ENCODE measurements at regions not wholly inside any gene's neighbourhood (a gene's known extent, or its start where the extent isn't known, plus 50 kb on each side); places are given as distances from the start of the nearest gene placed in this dataset.

DNA sequence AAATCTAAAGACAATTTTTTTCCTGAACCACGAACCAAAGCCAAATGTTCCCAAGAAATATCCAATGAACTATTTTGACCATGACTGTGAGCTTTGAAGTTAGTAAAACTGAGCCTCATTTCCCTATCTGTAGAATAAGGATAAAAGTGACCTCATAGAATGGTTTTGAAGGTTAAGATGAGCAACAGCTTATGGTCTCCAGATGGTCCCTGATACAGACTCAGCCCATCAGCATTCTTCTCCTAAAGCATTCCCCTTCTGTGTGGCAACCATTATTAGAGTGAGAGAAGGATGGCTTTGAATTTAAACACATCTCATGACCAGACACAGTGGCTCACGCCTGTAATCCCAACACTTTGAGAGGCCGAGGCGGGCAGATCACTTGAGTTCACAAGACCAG, 70.1 kb downstream of the COPRS start:
- Mint-ChIP-seq H3K9me3 (ENCODE audit: unreplicated experiment) (no peaks in the 10 kb centered on the region), H3K36me3 (ENCODE audit: low read depth, unreplicated experiment) (no peaks in the 10 kb centered on the region), H3K4me3 (ENCODE audit: unreplicated experiment) (no peak overlapping the region), H3K27ac (ENCODE audit: unreplicated experiment) (no peak overlapping the region), H3K27me3 (ENCODE audit: unreplicated experiment) (peaks cover 8% of the 10 kb centered on the region), H3K4me1 (ENCODE audit: unreplicated experiment) (peaks cover 12% of the 10 kb centered on the region)
- TF ChIP-seq, protein P1, sequence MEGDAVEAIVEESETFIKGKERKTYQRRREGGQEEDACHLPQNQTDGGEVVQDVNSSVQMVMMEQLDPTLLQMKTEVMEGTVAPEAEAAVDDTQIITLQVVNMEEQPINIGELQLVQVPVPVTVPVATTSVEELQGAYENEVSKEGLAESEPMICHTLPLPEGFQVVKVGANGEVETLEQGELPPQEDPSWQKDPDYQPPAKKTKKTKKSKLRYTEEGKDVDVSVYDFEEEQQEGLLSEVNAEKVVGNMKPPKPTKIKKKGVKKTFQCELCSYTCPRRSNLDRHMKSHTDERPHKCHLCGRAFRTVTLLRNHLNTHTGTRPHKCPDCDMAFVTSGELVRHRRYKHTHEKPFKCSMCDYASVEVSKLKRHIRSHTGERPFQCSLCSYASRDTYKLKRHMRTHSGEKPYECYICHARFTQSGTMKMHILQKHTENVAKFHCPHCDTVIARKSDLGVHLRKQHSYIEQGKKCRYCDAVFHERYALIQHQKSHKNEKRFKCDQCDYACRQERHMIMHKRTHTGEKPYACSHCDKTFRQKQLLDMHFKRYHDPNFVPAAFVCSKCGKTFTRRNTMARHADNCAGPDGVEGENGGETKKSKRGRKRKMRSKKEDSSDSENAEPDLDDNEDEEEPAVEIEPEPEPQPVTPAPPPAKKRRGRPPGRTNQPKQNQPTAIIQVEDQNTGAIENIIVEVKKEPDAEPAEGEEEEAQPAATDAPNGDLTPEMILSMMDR (IDR thresholded peaks at IDR 0.05; ENCODE audit: unreplicated experiment) = no peak
- no peak for DNase-seq (ENCODE audit: low spot score)

DNA sequence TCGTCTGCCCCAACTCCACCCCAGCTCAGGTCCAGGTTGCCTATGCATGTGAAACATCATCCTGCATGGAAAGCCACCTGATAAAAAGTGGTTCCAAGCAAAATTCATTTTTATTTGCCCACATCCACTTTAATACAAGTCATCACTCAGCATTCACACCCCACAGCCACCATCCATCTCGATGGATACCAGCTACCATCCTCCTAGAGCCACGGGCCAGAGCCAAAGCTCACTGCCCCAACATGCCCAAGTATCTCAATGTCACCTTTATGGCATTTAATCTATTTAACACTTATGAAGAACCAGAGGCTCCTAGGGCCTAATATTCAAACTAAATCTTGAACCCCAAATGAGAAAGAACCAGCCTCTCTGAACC, 70.5 kb downstream of the COPRS start:
- no peak overlapping the region for H3K27ac Mint-ChIP-seq (ENCODE audit: unreplicated experiment)
- TF ChIP-seq, protein P1 (IDR thresholded peaks at IDR 0.05; ENCODE audit: unreplicated experiment) = no peak
- peaks cover 8% of the 10 kb centered on the region for H3K27me3 Mint-ChIP-seq (ENCODE audit: unreplicated experiment)
- peaks cover 12% of the 10 kb centered on the region for H3K4me1 Mint-ChIP-seq (ENCODE audit: unreplicated experiment)
- no peak for DNase-seq (ENCODE audit: low spot score)
- no peak overlapping the region for H3K4me3 Mint-ChIP-seq (ENCODE audit: unreplicated experiment)
- no peaks in the 10 kb centered on the region for H3K9me3 Mint-ChIP-seq (ENCODE audit: unreplicated experiment)
- no peaks in the 10 kb centered on the region for H3K36me3 Mint-ChIP-seq (ENCODE audit: low read depth, unreplicated experiment)

- no peak overlapping the region for H3K4me3 Mint-ChIP-seq (ENCODE audit: unreplicated experiment)
- TF ChIP-seq, protein P1 (IDR thresholded peaks at IDR 0.05; ENCODE audit: unreplicated experiment) = no peak
- H3K36me3 Mint-ChIP-seq (ENCODE audit: low read depth, unreplicated experiment) = no peaks in the 10 kb centered on the region
- H3K4me1 Mint-ChIP-seq (ENCODE audit: unreplicated experiment) = peaks cover 12% of the 10 kb centered on the region
- H3K27me3 Mint-ChIP-seq (ENCODE audit: unreplicated experiment) = peaks cover 8% of the 10 kb centered on the region
- H3K27ac Mint-ChIP-seq (ENCODE audit: unreplicated experiment) = no peak overlapping the region
- no peaks in the 10 kb centered on the region for H3K9me3 Mint-ChIP-seq (ENCODE audit: unreplicated experiment)
- no peak for DNase-seq (ENCODE audit: low spot score)
Measured at GRCh38 chr17:31787857-31788570, 71.0 kb downstream of the COPRS start.

DNA sequence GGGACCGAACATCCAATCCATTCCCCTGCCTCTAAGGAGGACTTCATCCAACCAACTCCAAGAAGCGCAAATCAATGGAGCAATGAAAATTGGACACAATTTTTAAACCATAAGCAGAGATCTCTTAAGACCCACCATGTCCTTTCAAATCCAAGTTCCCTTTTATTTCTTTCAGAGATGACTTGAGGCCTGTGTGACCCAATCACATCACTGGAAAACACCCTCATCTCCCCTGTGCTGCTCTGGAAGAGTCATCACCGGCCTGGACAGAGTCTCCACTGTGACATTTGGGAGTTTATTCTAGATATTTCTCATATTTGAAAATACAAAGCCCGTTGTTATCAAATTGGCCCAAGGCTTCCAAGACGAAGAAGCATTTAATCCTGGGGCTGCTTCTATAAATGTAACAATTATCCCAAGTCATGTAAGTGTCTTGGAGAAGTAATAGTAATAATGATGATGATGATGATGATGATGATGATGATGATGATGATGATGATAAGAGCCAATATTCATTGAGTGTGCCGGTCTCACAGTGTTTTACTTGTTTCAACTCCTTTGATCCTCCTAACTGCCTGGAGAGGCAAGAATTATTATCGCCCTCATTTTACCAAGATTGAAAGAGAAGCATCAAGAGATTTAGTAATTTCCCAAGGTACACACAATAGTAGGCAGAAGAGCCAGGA, 72.1 kb downstream of the COPRS start:
- TF ChIP-seq, protein P1 (IDR thresholded peaks at IDR 0.05; ENCODE audit: unreplicated experiment) = no peak
- peaks cover 9% of the 10 kb centered on the region for H3K4me1 Mint-ChIP-seq (ENCODE audit: unreplicated experiment)
- H3K4me3 Mint-ChIP-seq (ENCODE audit: unreplicated experiment) = no peak overlapping the region
- peaks cover 8% of the 10 kb centered on the region for H3K27me3 Mint-ChIP-seq (ENCODE audit: unreplicated experiment)
- no peak for DNase-seq (ENCODE audit: low spot score)
- H3K27ac Mint-ChIP-seq (ENCODE audit: unreplicated experiment) = no peak overlapping the region
- no peaks in the 10 kb centered on the region for H3K9me3 Mint-ChIP-seq (ENCODE audit: unreplicated experiment)
- no peaks in the 10 kb centered on the region for H3K36me3 Mint-ChIP-seq (ENCODE audit: low read depth, unreplicated experiment)

GRCh38 chr17:31780483-31780882, 78.6 kb downstream of the COPRS start:
- H3K36me3 Mint-ChIP-seq (ENCODE audit: low read depth, unreplicated experiment) = no peaks in the 10 kb centered on the region
- no peak overlapping the region for H3K4me3 Mint-ChIP-seq (ENCODE audit: unreplicated experiment)
- H3K27ac Mint-ChIP-seq (ENCODE audit: unreplicated experiment) = no peak overlapping the region
- H3K4me1 Mint-ChIP-seq (ENCODE audit: unreplicated experiment) = no peaks in the 10 kb centered on the region
- H3K9me3 Mint-ChIP-seq (ENCODE audit: unreplicated experiment) = no peaks in the 10 kb centered on the region
- DNase-seq (ENCODE audit: low spot score) = no peak
- H3K27me3 Mint-ChIP-seq (ENCODE audit: unreplicated experiment) = no peaks in the 10 kb centered on the region
- TF ChIP-seq, protein P1 (IDR thresholded peaks at IDR 0.05; ENCODE audit: unreplicated experiment) = no peak
